OCI-LY1 (cell line): ENCODE measurements at regions not wholly inside any gene's neighbourhood (a gene's known extent, or its start where the extent isn't known, plus 50 kb on each side); places are given as distances from the start of the nearest gene placed in this dataset.

Source experiments
- CTCF ChIP-seq: fragments of 200-600 bp; sonication (generic), shearing (Covaris generic); IDR thresholded peaks from 2 replicates; pipeline ENCODE4 v1.5.1; 2017; ENCODE audit warnings: mild to moderate bottlenecking, antibody characterized with exemption, low read length, moderate library complexity, mixed read lengths
- EZH2 ChIP-seq: fragments of 200-600 bp; sonication (generic), shearing (Covaris generic); IDR thresholded peaks from 2 replicates; pipeline ENCODE4 v1.8.0; 2017; ENCODE audit warnings: borderline replicate concordance, mixed run types, mild to moderate bottlenecking, antibody characterized with exemption, low read length, moderate library complexity, mixed read lengths

- no peak for TF ChIP-seq CTCF
- TF ChIP-seq EZH2, result no peak
Measured at GRCh38 chr12:129984106-129984505, 80.3 kb upstream of the TMEM132D start.
